Right kidney (tissue), 1 donor: ENCODE measurements at regions not wholly inside any gene's neighbourhood (a gene's known extent, or its start where the extent isn't known, plus 50 kb on each side); places are given as distances from the start of the nearest gene placed in this dataset.
A peak's percentile ranks its signal among the peaks of the same experiment; 100 is the strongest.

ENCODE experiments used
- DNase-seq: peaks from one replicate; pipeline ENCODE4 v3.0.0-alpha.2; 2016

GRCh38 chr14:87725318-87725717 lies 267.7 kb downstream of the GALC start:
- no peak for DNase-seq

GRCh38 chr14:87712396-87713090 lies 280.4 kb downstream of the GALC start:
- DNase-seq: peak; percentile 17

- no peak for DNase-seq
These were observed 287.5 kb downstream of the GALC start for GRCh38 chr14:87705439-87705896.

GRCh38 chr14:87698481-87698880 lies 294.5 kb downstream of the GALC start:
- DNase-seq: no peak

GRCh38 chr14:87696485-87696884 lies 296.5 kb downstream of the GALC start:
- DNase-seq: no peak

GRCh38 chr14:87691042-87691881 lies 301.7 kb downstream of the GALC start:
- DNase-seq: no peak

- peak; percentile 16 for DNase-seq
These were observed 302.8 kb downstream of the GALC start for GRCh38 chr14:87690076-87690613.

GRCh38 chr14:87688524-87688923 lies 304.5 kb downstream of the GALC start:
- DNase-seq: no peak

- DNase-seq: peak; percentile 15
These were observed 305.6 kb downstream of the GALC start for GRCh38 chr14:87687420-87687819.

GRCh38 chr14:87686746-87687145 lies 306.2 kb downstream of the GALC start:
- DNase-seq: no peak

GRCh38 chr14:87679866-87680265 lies 313.1 kb downstream of the GALC start:
- DNase-seq: no peak

GRCh38 chr14:87678624-87679023 lies 314.4 kb downstream of the GALC start:
- DNase-seq: no peak

- DNase-seq: no peak
These were observed 316.1 kb downstream of the GALC start for GRCh38 chr14:87676814-87677437.

- no peak for DNase-seq
These were observed 325.3 kb downstream of the GALC start for GRCh38 chr14:87667659-87668058.

- no peak for DNase-seq
These were observed 336.7 kb downstream of the GALC start for GRCh38 chr14:87656315-87656714.

- no peak for DNase-seq
These were observed 340.7 kb downstream of the GALC start for GRCh38 chr14:87652278-87652677.

GRCh38 chr14:87644689-87645088 lies 348.3 kb downstream of the GALC start:
- no peak for DNase-seq

- no peak for DNase-seq
These were observed 350.0 kb downstream of the GALC start for GRCh38 chr14:87643005-87643404.

- no peak for DNase-seq
These were observed 352.4 kb downstream of the GALC start for GRCh38 chr14:87640553-87640952.

- no peak for DNase-seq
These were observed 354.8 kb downstream of the GALC start for GRCh38 chr14:87638196-87638595.

GRCh38 chr14:87635442-87635841 lies 357.5 kb downstream of the GALC start:
- DNase-seq: no peak

GRCh38 chr14:87632796-87633195 lies 360.2 kb downstream of the GALC start:
- DNase-seq: no peak

GRCh38 chr14:87630846-87631245 lies 362.1 kb downstream of the GALC start:
- DNase-seq: no peak
